Motor neuron (in vitro differentiated cells): ENCODE measurements at regions not wholly inside any gene's neighbourhood (a gene's known extent, or its start where the extent isn't known, plus 50 kb on each side); places are given as distances from the start of the nearest gene placed in this dataset.
"Not testable (repeated sequence)": the region's sequence is repeated elsewhere in the genome, so short reads cannot be mapped to it uniquely, and the experiment has no call there.

ENCODE experiments used
- ATAC-seq, 8 experiments: fragments of 200-7000 bp; cut with Tn5 transposase; replicated peaks in 6 of 8; 2 replicates each; pipeline ENCODE4 v1.8.0; 2021; ENCODE audit warnings: mild to moderate bottlenecking in 8 of 8, moderate library complexity in 8 of 8
- H3K27ac ChIP-seq, 2 donors: fragments of 250-450 bp; sonication (Bioruptor Pico); 2 replicates each; pipeline ENCODE4 v1.9.0; 2021; ENCODE audit warnings: antibody characterized with exemption in 2 of 2, mild to moderate bottlenecking in 2 of 2, moderate library complexity in 1 of 2
- H3K4me1 ChIP-seq, 2 donors: fragments of 250-450 bp; sonication (Bioruptor Pico); replicated peaks in 1 of 2; 2 replicates each; pipeline ENCODE4 v1.6.1; 2021; ENCODE audit warnings: antibody characterized with exemption in 2 of 2, mild to moderate bottlenecking in 2 of 2, moderate library complexity in 1 of 2
- H3K4me3 ChIP-seq, 5 donors: fragments of 250-450 bp; sonication (Bioruptor Pico); 2 replicates each; pipeline ENCODE4 v1.9.0; 2021; ENCODE audit warnings: antibody characterized with exemption in 5 of 5, mild to moderate bottlenecking in 5 of 5, moderate library complexity in 4 of 5
- WGBS, 10 experiments: fragments of 450-650 bp; shearing (Covaris generic); methylation state at CpG; one replicate each; pipeline ENCODE4 v1.0.0; 2022; 5-methylcytosine and 5-hydroxymethylcytosine counted together
- in situ Hi-C, 9 experiments: fragments of 400-800 bp; cut with MboI; loops; one replicate each; pipeline ENCODE4 v1.15.0; 2021; ENCODE audit warnings: low sequenced_read_pairs in 9 of 9, low pct_unique_long_range_greater_than_20kb in 2 of 9; ENCODE audit not compliant: unreplicated experiment in 9 of 9

DNA sequence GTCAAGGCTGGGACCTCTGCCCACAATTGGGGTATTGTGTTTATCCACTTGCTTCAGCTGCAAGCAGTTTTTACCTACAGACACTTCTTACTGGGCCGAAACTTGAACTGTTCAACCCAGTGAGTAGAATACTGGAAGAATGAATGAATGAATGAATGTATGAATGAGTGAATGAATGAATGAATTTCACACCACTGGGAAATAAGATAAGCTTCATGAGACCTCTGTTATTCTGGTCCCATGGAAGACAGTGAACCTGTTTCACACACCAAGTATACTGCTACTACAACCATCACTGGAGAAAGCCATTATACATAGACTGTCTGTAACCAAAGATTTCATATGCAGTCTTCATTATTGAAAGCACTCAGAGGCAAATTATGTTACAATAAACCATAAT is 295.0 kb upstream of the GULP1 start:
- H3K4me1 ChIP-seq, result no peaks in the 10 kb centered on the region
- ATAC-seq, result no peak
- no peak overlapping the region for H3K27ac ChIP-seq
- 80 to 100% (median 100%) methylated on average over 1 of the region's 1 CpG; no CpG with 5 or more reads in 5 of the 10 experiments for WGBS, 10 experiments
- in situ Hi-C loops, result no loop called here
- H3K4me3 ChIP-seq, result no peak overlapping the region

DNA sequence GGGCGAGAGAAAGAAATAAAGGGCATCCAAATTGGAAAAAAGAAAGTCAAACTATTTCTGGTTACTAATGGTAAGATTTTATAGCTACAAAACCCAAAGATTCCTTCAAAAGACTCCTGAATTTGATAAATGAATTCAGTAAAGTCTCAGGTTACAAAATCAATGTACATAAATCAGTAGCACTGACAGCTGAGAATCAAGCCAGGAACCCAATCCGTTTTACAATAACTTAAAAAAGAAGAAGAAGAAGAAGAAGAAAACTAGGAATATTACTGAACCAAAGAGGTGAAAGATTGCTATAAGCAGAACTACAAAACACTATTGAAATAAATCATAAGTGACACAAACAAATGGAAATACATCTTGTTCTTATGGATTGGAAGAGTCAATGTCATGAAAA is 291.5 kb upstream of the GULP1 start:
- Histone ChIP-seq H3K4me1 (no peaks in the 10 kb centered on the region), H3K4me3 (no peak overlapping the region), H3K27ac (no peak overlapping the region)
- 0 to 63% (median 50%) methylated on average over 1 to 2 of the region's 2 CpGs; no CpG with 5 or more reads in 1 of the 10 experiments for WGBS, 10 experiments
- in situ Hi-C loops, result no loop called here
- ATAC-seq, result no peak

DNA sequence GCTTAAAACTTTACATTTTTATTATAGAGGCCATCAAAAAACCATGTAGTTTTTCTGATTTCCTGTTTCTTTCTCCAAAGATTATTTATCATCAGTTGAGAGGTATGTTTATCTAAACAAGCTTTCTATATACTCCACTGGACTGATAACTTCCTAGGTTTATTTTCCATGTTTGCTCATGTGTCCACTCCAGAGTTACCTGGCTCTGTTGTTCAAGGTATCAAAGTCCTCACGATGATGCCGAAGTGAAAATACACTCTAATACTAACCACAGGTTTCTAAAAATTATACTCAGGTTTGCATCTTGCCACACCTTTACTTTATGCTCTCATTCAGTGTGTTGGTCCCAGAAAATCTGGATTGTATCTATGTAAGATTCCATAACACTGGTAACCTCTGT is 287.9 kb upstream of the GULP1 start:
- 21 to 83% (median 48%) methylated on average over 2 of the region's 2 CpGs; no CpG with 5 or more reads in 2 of the 10 experiments for WGBS, 10 experiments
- Histone ChIP-seq H3K4me1 (no peaks in the 10 kb centered on the region), H3K4me3 (no peak overlapping the region), H3K27ac (no peak overlapping the region)
- no peak for ATAC-seq
- in situ Hi-C loops, result no loop called here

DNA sequence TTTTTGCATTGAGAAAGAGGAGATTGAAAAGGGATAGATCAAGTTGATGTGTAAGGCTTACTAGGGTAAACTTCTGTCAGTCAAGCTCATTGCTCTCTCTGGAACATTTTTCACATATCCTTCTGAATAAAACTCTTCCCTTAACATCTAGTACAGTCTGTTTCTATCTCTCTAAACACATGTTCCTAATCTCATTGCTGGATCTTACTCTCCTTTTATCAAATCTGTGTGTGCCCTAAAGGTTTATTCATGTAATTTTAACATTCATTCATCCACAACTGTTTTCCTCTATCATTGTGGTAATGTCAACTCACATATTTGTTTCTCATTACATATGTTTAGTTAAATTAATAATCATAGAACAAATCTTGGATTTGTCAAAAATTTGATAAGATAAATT is 277.9 kb upstream of the GULP1 start:
- H3K4me3 ChIP-seq, result no peak overlapping the region
- H3K27ac ChIP-seq, result no peak overlapping the region
- no peaks in the 10 kb centered on the region for H3K4me1 ChIP-seq
- no peak for ATAC-seq
- in situ Hi-C loops, result no loop called here

DNA sequence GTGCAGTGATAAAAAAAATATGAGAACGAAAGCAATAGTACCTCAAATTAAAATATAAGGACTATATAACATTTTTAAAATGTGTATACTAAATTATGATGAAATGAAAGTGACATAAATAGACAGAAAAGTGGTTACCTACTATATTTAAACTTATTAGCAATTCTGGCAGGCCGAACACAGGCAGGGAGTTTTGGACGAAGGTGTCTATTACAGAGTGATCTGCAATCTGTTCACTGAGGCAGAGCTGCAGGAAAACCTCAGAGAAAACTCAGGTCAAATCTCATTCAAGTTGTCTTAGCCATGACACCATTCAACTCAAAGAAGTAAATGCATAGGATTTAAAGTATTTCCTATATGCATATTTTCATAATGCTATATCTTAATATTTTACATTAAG is 274.8 kb upstream of the GULP1 start:
- H3K27ac ChIP-seq, result no peak overlapping the region
- no peak overlapping the region for H3K4me3 ChIP-seq
- no peaks in the 10 kb centered on the region for H3K4me1 ChIP-seq
- WGBS, 10 experiments, result 13 to 100% (median 80%) methylated on average over 1 to 3 of the region's 3 CpGs
- no peak for ATAC-seq
- in situ Hi-C loops, result no loop called here

DNA sequence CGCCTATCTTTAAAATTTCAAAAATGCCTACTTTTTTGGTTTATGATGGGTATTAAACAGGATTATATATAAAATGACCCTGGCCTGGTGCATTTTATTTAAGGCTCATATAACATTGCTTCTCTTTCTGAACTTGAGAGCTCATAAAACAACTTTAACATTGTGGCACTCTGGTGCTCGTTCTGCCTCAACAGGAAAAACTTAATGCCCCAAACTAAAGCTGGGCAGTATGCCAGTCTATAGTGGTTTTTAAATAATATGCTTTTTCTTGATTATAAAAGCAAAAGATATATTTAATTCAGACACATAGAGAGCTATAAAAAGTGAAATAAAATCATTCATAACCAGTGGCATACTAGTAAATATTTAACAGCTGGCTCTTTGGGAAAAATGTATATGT is 269.3 kb upstream of the GULP1 start:
- in situ Hi-C loops, result no loop called here
- no peaks in the 10 kb centered on the region for H3K4me1 ChIP-seq
- no peak overlapping the region for H3K27ac ChIP-seq
- 60 to 100% (median 93%) methylated on average over 1 to 2 of the region's 2 CpGs; no CpG with 5 or more reads in 3 of the 10 experiments for WGBS, 10 experiments
- no peak overlapping the region for H3K4me3 ChIP-seq
- ATAC-seq, result no peak

DNA sequence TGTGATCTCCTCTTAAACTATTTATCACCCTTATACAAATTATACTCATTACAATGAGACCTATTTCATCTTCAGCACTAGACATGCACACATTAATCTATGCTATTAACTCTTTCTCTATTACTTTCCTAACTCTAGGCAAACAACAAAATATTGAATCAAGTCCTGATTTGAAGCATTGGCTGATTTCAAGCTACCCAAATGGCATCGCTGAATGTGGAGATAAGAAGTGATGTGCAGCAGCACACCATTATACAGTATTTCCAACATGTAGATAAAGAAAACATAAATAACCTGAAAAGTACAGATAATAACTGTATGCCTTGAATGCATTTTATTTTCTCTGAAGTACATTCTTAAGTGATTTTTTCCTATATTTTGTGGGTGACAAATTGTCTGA is 268.6 kb upstream of the GULP1 start:
- in situ Hi-C loops, result no loop called here
- Histone ChIP-seq H3K4me3 (no peak overlapping the region), H3K4me1 (no peaks in the 10 kb centered on the region), H3K27ac (no peak overlapping the region)
- WGBS, 10 experiments, result 38 to 100% (median 83%) methylated on average over 1 of the region's 1 CpG; no CpG with 5 or more reads in 1 of the 10 experiments
- no peak for ATAC-seq

DNA sequence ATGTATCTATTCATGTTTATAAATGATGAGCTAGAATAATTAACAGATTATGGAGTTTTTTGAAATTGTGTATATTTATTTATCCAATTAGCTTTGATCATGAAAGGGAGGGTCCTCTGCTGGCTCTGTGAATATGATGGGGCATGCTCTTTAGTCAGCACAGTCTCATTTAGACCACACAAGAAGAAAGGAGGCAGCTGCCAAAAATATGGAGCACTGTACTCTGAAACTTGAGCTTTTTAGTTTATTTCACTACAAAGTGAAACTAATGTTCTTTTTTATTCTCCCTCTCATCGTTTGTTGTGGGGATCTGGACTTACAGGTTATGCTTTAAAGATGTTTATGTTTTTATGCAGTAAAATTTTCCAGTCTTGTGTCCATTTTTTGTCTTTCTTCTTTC is 266.9 kb upstream of the GULP1 start:
- peak in 1 of 8 experiments; percentile 39 for ATAC-seq

DNA sequence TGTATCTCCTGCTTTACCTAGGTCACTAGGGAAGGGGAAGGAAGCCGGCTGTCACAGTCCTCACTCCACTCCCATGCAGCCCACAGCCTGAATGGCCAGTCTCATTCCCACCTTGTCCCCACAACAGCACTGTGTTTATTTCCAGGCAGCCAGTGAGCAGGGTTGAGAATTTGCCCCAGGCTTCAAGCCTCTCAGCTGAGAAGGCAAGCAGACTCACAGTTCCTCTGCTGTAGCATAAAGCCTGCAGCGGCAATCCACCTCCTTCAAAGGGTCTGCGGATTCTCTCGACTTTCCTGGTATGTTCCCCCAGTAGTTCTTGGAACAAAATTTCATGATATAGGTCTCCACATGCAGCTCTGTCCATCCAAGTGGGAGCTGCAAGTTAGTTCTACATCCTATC is 262.9 kb upstream of the GULP1 start:
- Histone ChIP-seq H3K4me1 (no peaks in the 10 kb centered on the region), H3K27ac (no peak overlapping the region), H3K4me3 (no peak overlapping the region)
- peak in 1 of 8 experiments; percentile 26 for ATAC-seq
- WGBS, 10 experiments, result 61 to 100% (median 83%) methylated on average over 1 to 4 of the region's 4 CpGs; no CpG with 5 or more reads in 4 of the 10 experiments
- in situ Hi-C loops, result no loop called here

More for the DNA sequence above, 266.9 kb upstream of the GULP1 start:
- in situ Hi-C loops, result no loop called here
- 0 to 89% (median 78%) methylated on average over 1 of the region's 1 CpG; no CpG with 5 or more reads in 4 of the 10 experiments for WGBS, 10 experiments
- no peaks in the 10 kb centered on the region for H3K4me1 ChIP-seq
- H3K4me3 ChIP-seq, result no peak overlapping the region
- no peak overlapping the region for H3K27ac ChIP-seq

DNA sequence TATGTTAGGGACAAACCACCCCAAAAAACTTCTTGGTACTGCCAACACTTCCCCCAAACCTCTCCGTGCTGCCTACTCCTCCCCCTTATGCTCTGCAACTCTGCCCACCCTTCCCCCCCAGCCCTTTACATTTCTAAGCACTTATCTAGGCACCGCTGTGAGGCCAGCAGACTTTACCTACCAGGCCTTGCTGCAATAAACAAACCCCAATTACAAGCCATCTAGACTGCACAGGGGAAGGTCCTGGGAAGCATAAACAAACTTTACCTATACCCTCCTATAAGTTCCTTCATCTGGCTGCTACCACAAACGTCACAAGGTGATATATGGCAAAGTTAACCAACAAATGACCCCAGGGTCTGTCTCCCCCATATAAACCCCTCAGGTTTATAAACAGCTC is 259.4 kb upstream of the GULP1 start:
- Histone ChIP-seq H3K27ac (no peak overlapping the region), H3K4me1 (no peaks in the 10 kb centered on the region), H3K4me3 (no peak overlapping the region)
- in situ Hi-C loops, result no loop called here
- no peak for ATAC-seq
- WGBS, 10 experiments, result 0 to 60% (median 40%) methylated on average over 1 of the region's 3 CpGs; no CpG with 5 or more reads in 6 of the 10 experiments

DNA sequence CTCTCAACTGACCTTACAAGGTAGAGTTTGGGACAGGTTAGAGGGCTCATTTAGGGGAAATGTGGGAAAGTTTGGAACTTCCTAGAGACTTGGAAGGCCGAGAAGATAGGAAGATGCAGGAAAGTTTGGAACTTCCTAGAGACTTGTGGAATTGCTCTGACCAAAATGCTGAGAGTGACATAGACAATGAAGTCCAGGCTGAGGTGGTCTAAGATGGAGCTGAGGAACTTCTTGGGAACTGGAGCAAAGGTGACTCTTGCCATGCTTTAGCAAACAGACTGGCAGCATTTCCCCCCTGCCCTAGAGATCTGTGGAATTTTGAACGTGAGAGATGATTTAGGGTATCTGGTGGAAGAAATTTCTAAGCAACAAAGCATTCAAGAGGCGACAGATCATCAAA is 258.9 kb upstream of the GULP1 start:
- H3K27ac ChIP-seq, result no peak overlapping the region
- no peak for ATAC-seq
- in situ Hi-C loops, result no loop called here
- 0 to 70% (median 41%) methylated on average over 1 to 3 of the region's 3 CpGs; no CpG with 5 or more reads in 3 of the 10 experiments for WGBS, 10 experiments
- H3K4me1 ChIP-seq, result no peaks in the 10 kb centered on the region
- H3K4me3 ChIP-seq, result no peak overlapping the region

DNA sequence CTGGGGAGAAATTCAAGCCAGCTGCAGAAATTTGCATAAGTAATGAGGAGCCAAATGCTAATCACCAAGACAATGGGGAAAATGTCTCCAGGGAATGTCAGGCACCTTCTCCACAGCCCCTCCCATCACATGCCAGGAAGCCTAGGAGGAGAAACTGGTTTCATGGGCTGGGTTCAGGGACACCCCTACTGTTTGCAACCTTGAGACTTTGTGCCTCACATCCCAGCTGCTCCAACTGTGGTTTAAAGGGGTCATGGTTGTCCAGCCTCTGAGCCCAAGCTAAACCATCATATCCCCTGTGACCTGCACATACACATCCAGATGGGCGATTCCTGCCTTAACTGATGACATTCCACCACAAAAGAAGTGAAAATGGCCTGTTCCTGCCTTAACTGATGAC is 258.4 kb upstream of the GULP1 start:
- H3K4me1 ChIP-seq, in situ Hi-C loops, H3K27ac ChIP-seq, H3K4me3 ChIP-seq: not testable (repeated sequence)
- WGBS, 10 experiments, result no CpG with 5 or more reads among the region's 1 CpG
- ATAC-seq, result peak in 3 of 8 experiments; percentile 35 to 91 (median 47)

DNA sequence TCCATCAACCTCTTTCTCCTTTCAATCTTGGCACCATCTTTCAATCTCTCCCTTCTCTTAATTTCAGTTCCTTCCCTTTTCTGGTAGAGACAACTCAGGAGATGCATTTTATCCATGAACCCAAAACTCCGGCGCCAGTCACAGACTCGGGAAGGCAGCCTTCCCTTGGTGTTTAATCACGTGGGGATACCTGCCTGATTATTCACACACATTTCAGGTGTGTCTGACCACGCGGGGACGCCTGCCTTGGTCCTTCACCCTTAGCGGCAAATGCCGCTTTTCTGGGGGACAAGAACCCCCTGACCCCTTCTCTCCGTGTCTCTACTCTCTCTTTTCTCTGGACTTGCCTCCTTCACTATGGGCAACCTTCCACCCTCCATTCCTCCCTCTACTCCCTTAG is 257.6 kb upstream of the GULP1 start:
- H3K4me3 ChIP-seq, in situ Hi-C loops, ATAC-seq, H3K27ac ChIP-seq, H3K4me1 ChIP-seq: not testable (repeated sequence)
- 56 to 100% (median 93%) methylated on average over 1 to 10 of the region's 10 CpGs; no CpG with 5 or more reads in 1 of the 10 experiments for WGBS, 10 experiments

DNA sequence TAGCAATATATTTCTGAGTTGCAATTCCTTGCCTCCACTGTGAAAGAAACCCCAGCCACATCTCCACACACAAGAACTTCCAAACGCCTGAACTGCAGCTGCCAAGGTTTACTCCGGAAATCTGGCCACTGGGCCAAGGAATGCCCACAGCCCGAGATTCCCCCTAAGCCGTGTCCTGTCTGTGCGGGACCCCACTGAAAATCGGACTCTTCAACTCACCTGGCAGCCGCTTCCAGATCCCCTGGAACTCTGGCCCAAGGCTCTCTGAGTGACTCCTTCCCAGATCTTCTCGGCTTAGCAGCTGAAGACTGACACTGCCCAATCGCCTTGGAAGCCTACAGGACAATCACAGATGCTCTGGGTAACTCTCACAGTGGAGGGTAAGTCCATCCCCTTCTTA is 256.3 kb upstream of the GULP1 start:
- in situ Hi-C loops, ATAC-seq, H3K27ac ChIP-seq, H3K4me3 ChIP-seq, H3K4me1 ChIP-seq: not testable (repeated sequence)
- 14 to 100% (median 88%) methylated on average over 1 to 4 of the region's 9 CpGs; no CpG with 5 or more reads in 6 of the 10 experiments for WGBS, 10 experiments
